AG04450 (cell line): ENCODE measurements at regions not wholly inside any gene's neighbourhood (a gene's known extent, or its start where the extent isn't known, plus 50 kb on each side); places are given as distances from the start of the nearest gene placed in this dataset.

Experiments used
- CTCF ChIA-PET: fragments of 300-600, 350-600 bp; formaldehyde crosslinking; extraction: SDS; loops from one replicate; lab custom pipeline; 2022; ENCODE audit warnings: antibody characterized with exemption, inconsistent platforms; lab: Charles Lee
- POLR2A ChIA-PET: fragments of 350-600 bp; formaldehyde crosslinking; extraction: SDS; loops from one replicate; lab custom pipeline; 2021; ENCODE audit warnings: antibody characterized with exemption, inconsistent platforms; lab: Yijun Ruan, JAX
- DNase-seq: peaks from one replicate; pipeline ENCODE4 v3.0.0-alpha.2; 2011; ENCODE audit warnings: low read depth, low spot score
- H3K27ac ChIP-seq: one replicate; pipeline ENCODE4 v1.5.1; 2012; ENCODE audit warnings: low read depth, low read length, control low read depth
- H3K27me3 ChIP-seq: one replicate; pipeline ENCODE4 v1.6.0; 2012; ENCODE audit warnings: low read length; ENCODE audit not compliant: control insufficient read depth, insufficient read depth
- H3K4me3 ChIP-seq: 2 replicates; pipeline ENCODE4 v1.5.1; 2011; ENCODE audit warnings: mild to moderate bottlenecking, low read depth, low read length, control low read depth
- H3K9me3 ChIP-seq: 2 replicates; pipeline ENCODE4 v1.5.1; 2012; ENCODE audit warnings: low read length; ENCODE audit not compliant: control insufficient read depth, insufficient read depth
- TF ChIP-seq, protein P1 (sequence below): IDR thresholded peaks from 2 replicates; pipeline ENCODE4 v1.5.1; 2011; ENCODE audit warnings: low read depth, low read length, control low read depth, inconsistent platforms

DNA sequence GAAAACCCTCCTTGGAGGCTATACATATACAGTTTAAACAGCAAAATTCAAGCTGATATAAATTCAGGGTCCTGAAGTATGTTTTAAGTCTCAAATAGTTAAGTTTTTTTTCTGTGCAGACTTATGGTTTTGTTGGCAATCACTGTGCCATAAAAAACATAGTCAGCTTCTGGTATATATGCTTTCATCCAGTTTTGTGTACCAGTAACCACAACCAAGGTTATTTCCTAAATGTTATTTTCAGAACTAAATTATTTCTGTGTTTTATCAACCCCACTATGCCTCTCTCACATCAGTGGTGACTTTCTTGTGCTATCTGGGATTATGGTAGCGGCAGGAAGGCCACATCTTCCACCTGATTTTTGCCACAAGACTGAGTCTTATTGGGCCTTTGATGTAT is 107.7 kb upstream of the SMARCA2 start:
- TF ChIP-seq, protein P1, sequence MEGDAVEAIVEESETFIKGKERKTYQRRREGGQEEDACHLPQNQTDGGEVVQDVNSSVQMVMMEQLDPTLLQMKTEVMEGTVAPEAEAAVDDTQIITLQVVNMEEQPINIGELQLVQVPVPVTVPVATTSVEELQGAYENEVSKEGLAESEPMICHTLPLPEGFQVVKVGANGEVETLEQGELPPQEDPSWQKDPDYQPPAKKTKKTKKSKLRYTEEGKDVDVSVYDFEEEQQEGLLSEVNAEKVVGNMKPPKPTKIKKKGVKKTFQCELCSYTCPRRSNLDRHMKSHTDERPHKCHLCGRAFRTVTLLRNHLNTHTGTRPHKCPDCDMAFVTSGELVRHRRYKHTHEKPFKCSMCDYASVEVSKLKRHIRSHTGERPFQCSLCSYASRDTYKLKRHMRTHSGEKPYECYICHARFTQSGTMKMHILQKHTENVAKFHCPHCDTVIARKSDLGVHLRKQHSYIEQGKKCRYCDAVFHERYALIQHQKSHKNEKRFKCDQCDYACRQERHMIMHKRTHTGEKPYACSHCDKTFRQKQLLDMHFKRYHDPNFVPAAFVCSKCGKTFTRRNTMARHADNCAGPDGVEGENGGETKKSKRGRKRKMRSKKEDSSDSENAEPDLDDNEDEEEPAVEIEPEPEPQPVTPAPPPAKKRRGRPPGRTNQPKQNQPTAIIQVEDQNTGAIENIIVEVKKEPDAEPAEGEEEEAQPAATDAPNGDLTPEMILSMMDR = no peak
- CTCF ChIA-PET = no interaction called here

DNA sequence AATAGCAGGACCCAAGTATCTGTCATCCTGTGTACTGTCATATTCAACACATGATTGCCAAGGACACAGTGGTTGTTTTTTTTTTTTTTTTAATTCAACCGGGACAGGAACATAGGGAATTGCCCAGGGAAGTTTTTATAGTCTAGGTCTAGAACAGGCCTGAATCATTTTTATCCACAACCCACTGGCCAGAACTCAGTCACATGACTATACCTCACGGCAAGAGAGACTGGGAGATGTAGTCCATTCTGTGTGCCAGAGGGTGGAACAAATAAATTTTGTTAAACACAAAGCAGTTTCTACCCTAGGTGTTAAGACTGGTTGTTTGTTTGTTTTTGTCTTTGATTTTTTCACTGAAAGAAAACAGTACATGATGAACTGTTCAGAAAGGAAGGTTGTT is 105.8 kb upstream of the SMARCA2 start:
- ChIA-PET POLR2A (no interaction called here), CTCF (no interaction called here)
- TF ChIP-seq, protein P1 = no peak
- Histone ChIP-seq H3K4me3 (no peak overlapping the region), H3K27ac (no peak overlapping the region), H3K27me3 (no peaks in the 10 kb centered on the region), H3K9me3 (no peaks in the 10 kb centered on the region; the same call in 1 of the 2 replicates)
- no peak for DNase-seq

More for the DNA sequence above, 107.7 kb upstream of the SMARCA2 start:
- Histone ChIP-seq H3K27ac (no peak overlapping the region), H3K27me3 (no peaks in the 10 kb centered on the region), H3K4me3 (no peak overlapping the region), H3K9me3 (no peaks in the 10 kb centered on the region; the same call in 1 of the 2 replicates)
- POLR2A ChIA-PET = no interaction called here
- no peak for DNase-seq

DNA sequence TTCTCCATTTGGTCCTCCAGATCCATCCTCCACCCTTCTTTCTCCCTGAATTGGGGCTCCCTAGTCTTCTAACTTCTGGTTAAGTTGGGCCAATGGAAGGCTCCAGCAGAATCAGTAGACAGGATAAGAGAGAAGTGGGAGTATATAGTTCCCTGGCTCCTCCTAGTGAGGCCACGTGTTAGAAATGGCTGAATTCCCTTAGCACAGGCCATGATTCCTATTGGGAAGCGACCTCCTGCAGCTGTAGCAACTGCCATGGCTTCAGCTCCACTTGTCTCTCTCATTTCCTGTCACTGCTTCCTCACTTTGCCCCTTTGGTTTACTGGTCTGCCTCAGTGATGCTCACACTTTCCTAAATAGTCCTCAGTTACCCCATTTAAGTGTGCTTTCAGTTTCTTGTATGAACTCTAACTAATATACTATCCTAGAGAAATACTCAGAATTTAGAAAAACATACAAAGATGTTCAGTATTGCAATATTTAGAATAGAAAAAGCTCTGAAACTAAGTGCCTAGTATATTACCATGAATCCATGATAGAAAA is 104.8 kb upstream of the SMARCA2 start:
- CTCF ChIA-PET = no interaction called here
- Histone ChIP-seq H3K27me3 (no peaks in the 10 kb centered on the region), H3K4me3 (no peak overlapping the region), H3K27ac (no peak overlapping the region), H3K9me3 (no peaks in the 10 kb centered on the region)
- DNase-seq = no peak
- POLR2A ChIA-PET = no interaction called here
- TF ChIP-seq, protein P1 = no peak

DNA sequence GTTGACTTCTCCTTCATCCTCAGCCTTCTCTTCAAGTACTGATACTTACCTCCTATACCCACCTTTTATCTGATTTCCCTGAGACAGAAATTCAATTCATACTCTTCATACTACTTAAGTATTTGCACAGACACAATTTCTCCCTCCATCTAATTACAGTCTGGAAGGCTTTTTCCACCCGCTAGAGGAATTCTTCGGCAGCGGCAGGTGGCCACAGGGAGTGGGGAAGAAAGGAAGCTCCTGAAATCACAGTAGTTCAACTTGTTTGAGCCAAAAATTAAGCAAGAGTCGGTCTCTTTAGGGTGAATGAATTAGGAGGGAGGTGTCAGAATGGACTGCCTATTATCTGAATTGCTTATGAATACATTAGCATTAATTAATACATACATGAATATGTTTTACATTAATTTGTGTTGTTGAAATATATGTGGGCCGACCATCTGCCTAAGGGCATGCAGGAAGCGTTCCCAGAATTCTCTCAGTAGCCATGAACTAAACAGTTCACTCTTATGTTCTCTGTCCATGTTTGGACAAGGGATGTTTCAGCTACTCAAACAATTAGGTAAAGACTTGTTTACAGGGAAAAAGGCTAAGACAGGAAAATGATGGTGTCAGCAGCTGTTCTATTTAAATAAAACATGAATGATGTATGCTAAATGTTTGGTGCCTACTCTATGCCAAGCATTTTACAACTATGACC is 101.4 kb upstream of the SMARCA2 start:
- CTCF ChIA-PET = no interaction called here
- Histone ChIP-seq H3K4me3 (no peak overlapping the region), H3K9me3 (no peaks in the 10 kb centered on the region), H3K27ac (no peak overlapping the region), H3K27me3 (peaks cover 8% of the 10 kb centered on the region)
- POLR2A ChIA-PET = interaction anchor here (0.5 kb wide), 1 partner anchor 953 kb away, joined by 3 read pairs; no protein-coding TSS in a partner anchor
- no peak for DNase-seq
- TF ChIP-seq, protein P1 = no peak

DNA sequence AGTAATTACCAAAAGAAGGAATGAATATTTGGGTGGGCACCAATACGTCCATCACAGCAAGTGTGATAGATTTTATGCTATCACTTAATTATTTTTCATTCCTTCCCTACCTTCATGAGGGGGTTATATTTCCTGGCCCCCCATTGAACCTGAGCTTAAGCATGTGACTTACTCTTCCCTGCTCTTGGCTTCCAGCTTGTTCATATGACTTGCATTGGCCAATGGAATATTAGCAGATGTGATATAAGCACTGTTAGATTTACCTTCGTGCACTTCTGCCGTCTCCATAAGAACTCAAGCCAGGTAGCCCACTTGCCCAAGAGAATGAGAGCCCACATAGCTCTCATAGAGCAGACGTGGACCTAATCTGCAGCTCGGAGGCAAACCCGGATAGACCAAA is 99.1 kb upstream of the SMARCA2 start:
- CTCF ChIA-PET = no interaction called here
- no peaks in the 10 kb centered on the region for H3K9me3 ChIP-seq
- DNase-seq = no peak
- TF ChIP-seq, protein P1 = no peak
- no peak overlapping the region for H3K27ac ChIP-seq
- POLR2A ChIA-PET = no interaction called here
- peak overlapping the region; percentile 40 for H3K4me3 ChIP-seq
- H3K27me3 ChIP-seq = peaks cover 8% of the 10 kb centered on the region
